Activated CD8-positive, alpha-beta T cell treated with anti-CD3 and anti-CD28 coated beads for 36 hours (primary cell): ENCODE measurements at regions not wholly inside any gene's neighbourhood (a gene's known extent, or its start where the extent isn't known, plus 50 kb on each side); places are given as distances from the start of the nearest gene placed in this dataset.

Experiments
- ATAC-seq: fragments of 200-7000 bp; cut with Tn5 transposase; one replicate; pipeline ENCODE4 v1.10.0; 2021; ENCODE audit warnings: mild to moderate bottlenecking, moderate library complexity
- CTCF ChIA-PET: fragments of 350-600 bp; sonication (Branson Sonifier 250); formaldehyde crosslinking; loops from one replicate; lab custom pipeline; 2021; ENCODE audit warnings: antibody characterized with exemption; lab: Charles Lee
- POLR2A ChIA-PET: fragments of 350-600 bp; sonication (Branson Sonifier 250); formaldehyde crosslinking; loops from one replicate; lab custom pipeline; 2021; ENCODE audit warnings: antibody characterized with exemption; lab: Charles Lee
- DNase-seq: peaks from one replicate; pipeline ENCODE4 v3.0.0-alpha.2; 2020
- H3K27ac Mint-ChIP-seq: one replicate; pipeline ENCODE4 v1.8.0; 2021; ENCODE audit warnings: mild to moderate bottlenecking, mixed read lengths
- H3K27me3 Mint-ChIP-seq: one replicate; pipeline ENCODE4 v1.8.0; 2021; ENCODE audit warnings: mixed read lengths
- H3K36me3 Mint-ChIP-seq: one replicate; pipeline ENCODE4 v1.8.0; 2021; ENCODE audit warnings: low read depth, mixed read lengths
- H3K4me1 Mint-ChIP-seq: one replicate; pipeline ENCODE4 v1.8.0; 2021; ENCODE audit warnings: low read depth, mixed read lengths
- H3K4me3 Mint-ChIP-seq: one replicate; pipeline ENCODE4 v1.8.0; 2021; ENCODE audit warnings: mild to moderate bottlenecking, moderate library complexity, mixed read lengths
- H3K9me3 Mint-ChIP-seq: one replicate; pipeline ENCODE4 v1.8.0; 2021; ENCODE audit warnings: mixed read lengths
- CTCF ChIP-seq: fragments of 200-600 bp; IDR thresholded peaks from one replicate; pipeline ENCODE4 v1.8.0; 2022; ENCODE audit warnings: antibody characterized with exemption, mild to moderate bottlenecking
- intact Hi-C: fragments of 100-400 bp; cut with micrococcal nuclease; formaldehyde crosslinking; loops from one replicate; pipeline ENCODE4 v1.10.0; 2022

DNA sequence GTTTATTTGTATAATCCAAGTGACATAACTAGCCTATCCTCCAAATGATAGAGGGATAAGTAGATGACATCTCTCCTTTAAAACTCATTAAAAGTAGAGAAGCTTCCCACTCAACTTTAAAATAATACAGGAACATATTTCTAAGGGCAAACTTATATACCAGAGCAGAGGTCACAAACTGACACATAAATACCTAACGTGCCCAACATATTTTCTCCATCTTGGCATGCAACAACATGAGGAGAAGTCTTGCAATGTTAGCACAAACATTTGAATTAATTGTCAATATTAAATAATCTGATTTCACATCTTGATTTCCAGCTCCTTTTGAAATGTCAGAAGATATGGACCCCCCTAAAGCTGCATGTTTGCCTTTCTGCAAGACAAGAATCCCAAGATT lies 335.0 kb downstream of the DEPDC1B start:
- no peak for ATAC-seq
- intact Hi-C loops = no loop called here
- Mint-ChIP-seq H3K4me1 (no peaks in the 10 kb centered on the region), H3K27me3 (no peaks in the 10 kb centered on the region), H3K9me3 (no peaks in the 10 kb centered on the region), H3K27ac (no peak overlapping the region), H3K36me3 (no peaks in the 10 kb centered on the region), H3K4me3 (no peak overlapping the region)
- no peak for DNase-seq
- ChIA-PET POLR2A (no interaction called here), CTCF (no interaction called here)
- no peak for TF ChIP-seq CTCF

DNA sequence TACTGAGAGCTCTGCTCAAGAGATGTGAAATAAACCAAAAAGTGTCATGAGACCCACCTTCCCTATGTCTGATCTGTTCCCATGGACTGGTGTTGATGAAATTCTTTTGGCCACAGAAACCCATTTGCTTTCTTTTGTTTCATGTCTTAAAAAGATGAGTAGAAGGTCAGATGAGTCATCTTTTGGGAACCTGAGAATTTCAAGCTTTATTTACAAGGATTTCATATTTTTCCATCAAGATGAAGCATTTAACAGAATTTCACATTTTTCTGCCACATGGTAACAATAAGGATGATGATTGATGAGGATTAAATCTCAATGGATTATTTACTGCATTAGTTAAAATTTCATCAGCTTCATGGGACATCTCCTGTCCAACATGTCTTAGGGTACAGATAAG lies 337.8 kb downstream of the DEPDC1B start:
- no peak overlapping the region for H3K27ac Mint-ChIP-seq
- CTCF ChIA-PET = no interaction called here
- H3K4me1 Mint-ChIP-seq = no peaks in the 10 kb centered on the region
- POLR2A ChIA-PET = no interaction called here
- no peaks in the 10 kb centered on the region for H3K9me3 Mint-ChIP-seq
- intact Hi-C loops = no loop called here
- no peak for ATAC-seq
- H3K36me3 Mint-ChIP-seq = no peaks in the 10 kb centered on the region
- H3K27me3 Mint-ChIP-seq = no peaks in the 10 kb centered on the region
- no peak for DNase-seq
- H3K4me3 Mint-ChIP-seq = no peak overlapping the region
- no peak for TF ChIP-seq CTCF

DNA sequence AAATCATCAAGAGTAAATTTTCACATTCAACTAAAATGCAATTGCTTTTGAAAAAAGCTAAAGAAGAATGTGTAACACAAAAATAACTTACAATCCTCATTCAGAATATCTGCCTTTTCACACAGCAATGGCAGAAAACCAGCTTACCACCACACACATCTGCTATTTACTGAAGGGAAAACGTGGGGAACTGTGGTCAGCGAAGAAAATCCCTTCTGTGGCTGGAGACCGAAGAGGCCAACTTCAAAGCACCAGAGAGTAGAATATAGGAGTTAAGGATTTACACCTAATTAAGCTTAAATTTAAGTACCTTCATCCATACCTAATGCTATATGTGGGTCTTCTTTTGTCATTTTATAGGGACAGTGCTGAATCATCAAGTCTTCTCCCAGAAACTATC lies 339.6 kb downstream of the DEPDC1B start:
- ATAC-seq (no peak), DNase-seq (no peak)
- no peaks in the 10 kb centered on the region for H3K4me1 Mint-ChIP-seq
- POLR2A ChIA-PET = interaction anchor here (0.7 kb wide), 1 partner anchor 96 kb away, joined by 3 read pairs; no protein-coding TSS in a partner anchor
- intact Hi-C loops = no loop called here
- H3K27me3 Mint-ChIP-seq = no peaks in the 10 kb centered on the region
- H3K4me3 Mint-ChIP-seq = no peak overlapping the region
- no peak for TF ChIP-seq CTCF
- CTCF ChIA-PET = no interaction called here
- no peaks in the 10 kb centered on the region for H3K9me3 Mint-ChIP-seq
- H3K27ac Mint-ChIP-seq = no peak overlapping the region
- no peaks in the 10 kb centered on the region for H3K36me3 Mint-ChIP-seq

- no peaks in the 10 kb centered on the region for H3K36me3 Mint-ChIP-seq
- ChIA-PET POLR2A (no interaction called here), CTCF (no interaction called here)
- no peak for ATAC-seq
- no peak for TF ChIP-seq CTCF
- H3K9me3 Mint-ChIP-seq = no peaks in the 10 kb centered on the region
- H3K27me3 Mint-ChIP-seq = no peaks in the 10 kb centered on the region
- no peaks in the 10 kb centered on the region for H3K4me1 Mint-ChIP-seq
- no peak overlapping the region for H3K4me3 Mint-ChIP-seq
- DNase-seq = no peak
- H3K27ac Mint-ChIP-seq = no peak overlapping the region
- intact Hi-C loops = no loop called here
Observed at GRCh38 chr5:60357302-60357701, 342.7 kb downstream of the DEPDC1B start.

GRCh38 chr5:60356745-60357144 lies 343.2 kb downstream of the DEPDC1B start:
- TF ChIP-seq CTCF = no peak
- CTCF ChIA-PET = no interaction called here

More at GRCh38 chr5:60356745-60357144, 343.2 kb downstream of the DEPDC1B start:
- H3K9me3 Mint-ChIP-seq = no peaks in the 10 kb centered on the region
- DNase-seq (no peak), ATAC-seq (no peak)
- POLR2A ChIA-PET = no interaction called here
- H3K27ac Mint-ChIP-seq = no peak overlapping the region
- no peak overlapping the region for H3K4me3 Mint-ChIP-seq
- H3K4me1 Mint-ChIP-seq = no peaks in the 10 kb centered on the region
- intact Hi-C loops = no loop called here
- no peaks in the 10 kb centered on the region for H3K27me3 Mint-ChIP-seq
- no peaks in the 10 kb centered on the region for H3K36me3 Mint-ChIP-seq
